GM13977 (cell line): ENCODE measurements at regions not wholly inside any gene's neighbourhood (a gene's known extent, or its start where the extent isn't known, plus 50 kb on each side); places are given as distances from the start of the nearest gene placed in this dataset.

ENCODE experiments used
- DNase-seq: peaks from one replicate; pipeline ENCODE4 v3.0.0; 2012; ENCODE audit warnings: low spot score
- CTCF ChIP-seq: IDR thresholded peaks from 2 replicates; pipeline ENCODE4 v1.5.1; 2012; ENCODE audit warnings: mild to moderate bottlenecking, control low read depth; ENCODE audit not compliant: insufficient read depth; ENCODE audit errors: extremely low read depth, missing control alignments
- in situ Hi-C: fragments of 300-500 bp; cut with MboI; formaldehyde crosslinking; loops from one replicate; pipeline ENCODE4 v1.12.0; 2022; ENCODE audit warnings: low sequenced_read_pairs, low pct_unique_long_range_greater_than_20kb, mixed read lengths, inconsistent platforms; ENCODE audit not compliant: unreplicated experiment

- TF ChIP-seq CTCF: no peak
- no peak for DNase-seq
- in situ Hi-C loops: loop anchor here (25.0 kb wide), 2 partner anchors 339 to 464 kb away; partner anchors contain the start of gene PRDM1
These were observed 338.2 kb upstream of the PRDM1 start for GRCh38 chr6:105747823-105748405.

GRCh38 chr6:105746509-105746908 lies 339.6 kb upstream of the PRDM1 start:
- DNase-seq: peak; percentile 9

DNA sequence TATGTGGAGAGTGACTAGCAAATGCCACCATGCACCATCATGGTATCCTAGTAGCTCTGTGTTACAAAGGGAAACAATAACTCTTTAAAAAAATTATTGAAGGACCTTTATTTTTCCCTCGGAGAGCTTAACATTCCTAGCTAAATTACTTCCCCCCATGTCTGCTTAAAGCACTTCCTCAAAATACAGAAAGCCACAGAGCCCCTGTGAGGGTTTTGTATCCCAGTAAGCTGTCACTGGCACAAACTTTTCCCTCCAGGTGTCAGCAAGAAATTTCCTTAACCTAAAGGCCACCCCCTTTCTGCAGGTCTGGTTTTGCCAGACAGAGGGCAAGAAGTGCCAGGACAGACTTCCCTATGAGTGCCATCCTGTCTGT lies 340.0 kb upstream of the PRDM1 start:
- no peak for DNase-seq
- in situ Hi-C loops: loop anchor here (25.0 kb wide), 2 partner anchors 341 to 466 kb away; partner anchors contain the start of gene PRDM1
- no peak for TF ChIP-seq CTCF

More at GRCh38 chr6:105746509-105746908, 339.6 kb upstream of the PRDM1 start:
- in situ Hi-C loops: loop anchor here (25.0 kb wide), 2 partner anchors 341 to 466 kb away; partner anchors contain the start of gene PRDM1
- no peak for TF ChIP-seq CTCF

- in situ Hi-C loops: loop anchor here (25.0 kb wide), 2 partner anchors 342 to 467 kb away; partner anchors contain the start of gene PRDM1
- no peak for DNase-seq
These were observed 340.5 kb upstream of the PRDM1 start for GRCh38 chr6:105745464-105746129.

GRCh38 chr6:105744815-105745214 lies 341.3 kb upstream of the PRDM1 start:
- no peak for DNase-seq
- no peak for TF ChIP-seq CTCF
- in situ Hi-C loops: loop anchor here (25.0 kb wide), 2 partner anchors 342 to 467 kb away; partner anchors contain the start of gene PRDM1

More at GRCh38 chr6:105745464-105746129, 340.5 kb upstream of the PRDM1 start:
- TF ChIP-seq CTCF: no peak

- in situ Hi-C loops: loop anchor here (25.0 kb wide), 2 partner anchors 346 to 471 kb away; partner anchors contain the start of gene PRDM1
These were observed 338.2 kb upstream of the PREP start for GRCh38 chr6:105740946-105741645.

More at GRCh38 chr6:105740946-105741645, 338.2 kb upstream of the PREP start:
- DNase-seq: no peak
- TF ChIP-seq CTCF: no peak
